ENCODE measurements at regions not wholly inside any gene's neighbourhood (a gene's known extent, or its start where the extent isn't known, plus 50 kb on each side); places are given as distances from the start of the nearest gene placed in this dataset.

GRCh38 chr9:119441832-119442231, 72.6 kb upstream of the BRINP1 start:
- H2AFZ ChIP-seq (ENCODE audit: low read length) = no peak overlapping the region
- H3K4me2 ChIP-seq (ENCODE audit: low read length) = no peak overlapping the region
- ChIA-PET POLR2A (no interaction called here), CTCF (ENCODE audit: unreplicated experiment) (no interaction called here)
- no peaks in the 10 kb centered on the region for H3K9me3 ChIP-seq (ENCODE audit: low read length)
- DNase-seq (ENCODE audit: low spot score) = no peak
- no peak overlapping the region for H3K4me3 ChIP-seq (ENCODE audit: low read depth, low read length, poor library complexity, severe bottlenecking)
- intact Hi-C loops (cut with micrococcal nuclease; ENCODE audit: unreplicated experiment) = no loop called here
- BruUV-seq (replicated peaks) = no TSS peak
- TF ChIP-seq EZH2phosphoT487 (IDR thresholded peaks at IDR 0.05; ENCODE audit: borderline replicate concordance, low read depth, low read length) (no peak), CTCF (conservative IDR thresholded peaks at IDR 0.05; ENCODE audit: low read length) (no peak)
- no peaks in the 10 kb centered on the region for H3K79me2 ChIP-seq (ENCODE audit: insufficient read depth, low read depth, low read length)
- no peak overlapping the region for H3K27ac ChIP-seq (ENCODE audit: low read depth, low read length, poor library complexity, severe bottlenecking)
- no peaks in the 10 kb centered on the region for H3K9me2 ChIP-seq (ENCODE audit: insufficient read depth, low read length)
- no peaks in the 10 kb centered on the region for H4K20me1 ChIP-seq (ENCODE audit: insufficient read depth, low read length)
- H3K36me3 ChIP-seq (ENCODE audit: insufficient read depth, low read length) = no peaks in the 10 kb centered on the region
- H3K4me1 ChIP-seq (ENCODE audit: insufficient read depth, low read length, poor library complexity, severe bottlenecking) = no peaks in the 10 kb centered on the region

GRCh38 chr9:119441338-119441737, 72.1 kb upstream of the BRINP1 start:
- H3K4me3 ChIP-seq (ENCODE audit: low read depth, low read length, poor library complexity, severe bottlenecking) = no peak overlapping the region
- no peak overlapping the region for H3K4me2 ChIP-seq (ENCODE audit: low read length)
- no peaks in the 10 kb centered on the region for H3K4me1 ChIP-seq (ENCODE audit: insufficient read depth, low read length, poor library complexity, severe bottlenecking)
- intact Hi-C loops (cut with micrococcal nuclease; ENCODE audit: unreplicated experiment) = no loop called here
- POLR2A ChIA-PET = no interaction called here
- BruUV-seq (replicated peaks) = no TSS peak
- H3K36me3 ChIP-seq (ENCODE audit: insufficient read depth, low read length) = no peaks in the 10 kb centered on the region
- H3K9me2 ChIP-seq (ENCODE audit: insufficient read depth, low read length) = no peaks in the 10 kb centered on the region
- no peaks in the 10 kb centered on the region for H4K20me1 ChIP-seq (ENCODE audit: insufficient read depth, low read length)
- H3K9me3 ChIP-seq (ENCODE audit: low read length) = no peaks in the 10 kb centered on the region
- CTCF ChIA-PET (ENCODE audit: unreplicated experiment) = no interaction called here
- H2AFZ ChIP-seq (ENCODE audit: low read length) = no peak overlapping the region
- no peak overlapping the region for H3K27ac ChIP-seq (ENCODE audit: low read depth, low read length, poor library complexity, severe bottlenecking)
- no peak for DNase-seq (ENCODE audit: low spot score)
- no peak for TF ChIP-seq CTCF (conservative IDR thresholded peaks at IDR 0.05; ENCODE audit: low read length)
- no peak for TF ChIP-seq EZH2phosphoT487 (IDR thresholded peaks at IDR 0.05; ENCODE audit: borderline replicate concordance, low read depth, low read length)
- H3K79me2 ChIP-seq (ENCODE audit: insufficient read depth, low read depth, low read length) = no peaks in the 10 kb centered on the region

GRCh38 chr9:119436261-119436660, 67.0 kb upstream of the BRINP1 start:
- TF ChIP-seq EZH2phosphoT487 (IDR thresholded peaks at IDR 0.05; ENCODE audit: borderline replicate concordance, low read depth, low read length) = no peak
- TF ChIP-seq CTCF (conservative IDR thresholded peaks at IDR 0.05; ENCODE audit: low read length) = no peak
- intact Hi-C loops (cut with micrococcal nuclease; ENCODE audit: unreplicated experiment) = no loop called here
- Histone ChIP-seq H3K4me1 (ENCODE audit: insufficient read depth, low read length, poor library complexity, severe bottlenecking) (no peaks in the 10 kb centered on the region), H3K4me2 (ENCODE audit: low read length) (no peak overlapping the region), H3K9me2 (ENCODE audit: insufficient read depth, low read length) (no peaks in the 10 kb centered on the region), H3K27ac (ENCODE audit: low read depth, low read length, poor library complexity, severe bottlenecking) (no peak overlapping the region), H4K20me1 (ENCODE audit: insufficient read depth, low read length) (no peaks in the 10 kb centered on the region), H3K79me2 (ENCODE audit: insufficient read depth, low read depth, low read length) (no peaks in the 10 kb centered on the region), H3K9me3 (ENCODE audit: low read length) (no peaks in the 10 kb centered on the region), H3K4me3 (ENCODE audit: low read depth, low read length, poor library complexity, severe bottlenecking) (no peak overlapping the region), H3K36me3 (ENCODE audit: insufficient read depth, low read length) (no peaks in the 10 kb centered on the region), H2AFZ (ENCODE audit: low read length) (no peak overlapping the region)
- BruUV-seq (replicated peaks) = no TSS peak
- ChIA-PET POLR2A (no interaction called here), CTCF (ENCODE audit: unreplicated experiment) (no interaction called here)
- DNase-seq (ENCODE audit: low spot score) = no peak

Measured in OCI-LY7 (cell line).